ENCODE measurements at regions not wholly inside any gene's neighbourhood (a gene's known extent, or its start where the extent isn't known, plus 50 kb on each side); places are given as distances from the start of the nearest gene placed in this dataset.
A peak's percentile ranks its signal among the peaks of the same experiment; 100 is the strongest.

- H3K4me1 ChIP-seq (ENCODE audit: control insufficient read depth, insufficient read depth, low read length), result peaks cover 40% of the 10 kb centered on the region
- no peak overlapping the region for H3K27ac ChIP-seq (ENCODE audit: low read depth, low read length)
- no peak overlapping the region for H3K4me3 ChIP-seq (ENCODE audit: low read depth, low read length)
- no peak overlapping the region for H3K9ac ChIP-seq (ENCODE audit: low read length)
- no peaks in the 10 kb centered on the region for H3K36me3 ChIP-seq (ENCODE audit: control insufficient read depth, insufficient read depth, low read length)
- H3K27me3 ChIP-seq (ENCODE audit: control insufficient read depth, insufficient read depth, low read length), result no peaks in the 10 kb centered on the region
- no peaks in the 10 kb centered on the region for H3K9me3 ChIP-seq (ENCODE audit: control insufficient read depth, insufficient read depth, low read depth, low read length)
Observed at GRCh38 chr5:125153231-125153630, 406.8 kb upstream of the ZNF608 start.

- no peak overlapping the region for H3K9ac ChIP-seq (ENCODE audit: low read length)
- H3K27ac ChIP-seq (ENCODE audit: low read depth, low read length), result no peak overlapping the region
- no peaks in the 10 kb centered on the region for H3K36me3 ChIP-seq (ENCODE audit: control insufficient read depth, insufficient read depth, low read length)
- H3K4me1 ChIP-seq (ENCODE audit: control insufficient read depth, insufficient read depth, low read length), result peaks cover 37% of the 10 kb centered on the region
- H3K27me3 ChIP-seq (ENCODE audit: control insufficient read depth, insufficient read depth, low read length), result no peaks in the 10 kb centered on the region
- no peak overlapping the region for H3K4me3 ChIP-seq (ENCODE audit: low read depth, low read length)
- H3K9me3 ChIP-seq (ENCODE audit: control insufficient read depth, insufficient read depth, low read depth, low read length), result no peaks in the 10 kb centered on the region
Observed at GRCh38 chr5:125154301-125155110, 408.1 kb upstream of the ZNF608 start.

GRCh38 chr5:125160787-125161502, 414.5 kb upstream of the ZNF608 start:
- Histone ChIP-seq H3K4me3 (ENCODE audit: low read depth, low read length) (no peak overlapping the region; the same call in 1 of the 2 replicates), H3K27me3 (ENCODE audit: control insufficient read depth, insufficient read depth, low read length) (no peaks in the 10 kb centered on the region), H3K27ac (ENCODE audit: low read depth, low read length) (no peak overlapping the region), H3K9me3 (ENCODE audit: control insufficient read depth, insufficient read depth, low read depth, low read length) (peaks cover 12% of the 10 kb centered on the region), H3K4me1 (ENCODE audit: control insufficient read depth, insufficient read depth, low read length) (peaks cover 20% of the 10 kb centered on the region), H3K9ac (ENCODE audit: low read length) (peak overlapping the region; percentile 42), H3K36me3 (ENCODE audit: control insufficient read depth, insufficient read depth, low read length) (no peaks in the 10 kb centered on the region)

- no peak overlapping the region for H3K27ac ChIP-seq (ENCODE audit: low read depth, low read length)
- no peak overlapping the region for H3K4me3 ChIP-seq (ENCODE audit: low read depth, low read length)
- H3K9ac ChIP-seq (ENCODE audit: low read length), result no peak overlapping the region
- peaks cover 12% of the 10 kb centered on the region for H3K4me1 ChIP-seq (ENCODE audit: control insufficient read depth, insufficient read depth, low read length)
- H3K9me3 ChIP-seq (ENCODE audit: control insufficient read depth, insufficient read depth, low read depth, low read length), result peaks cover 21% of the 10 kb centered on the region
- H3K36me3 ChIP-seq (ENCODE audit: control insufficient read depth, insufficient read depth, low read length), result no peaks in the 10 kb centered on the region
- H3K27me3 ChIP-seq (ENCODE audit: control insufficient read depth, insufficient read depth, low read length), result no peaks in the 10 kb centered on the region
Observed at GRCh38 chr5:125162714-125163113, 416.3 kb upstream of the ZNF608 start.

GRCh38 chr5:125169396-125169795, 423.0 kb upstream of the ZNF608 start:
- H3K27ac ChIP-seq (ENCODE audit: low read depth, low read length), result no peak overlapping the region
- no peaks in the 10 kb centered on the region for H3K36me3 ChIP-seq (ENCODE audit: control insufficient read depth, insufficient read depth, low read length)
- no peak overlapping the region for H3K4me3 ChIP-seq (ENCODE audit: low read depth, low read length)
- H3K4me1 ChIP-seq (ENCODE audit: control insufficient read depth, insufficient read depth, low read length), result peaks cover 8% of the 10 kb centered on the region; the same call in 1 of the 2 replicates
- peaks cover 18% of the 10 kb centered on the region for H3K9me3 ChIP-seq (ENCODE audit: control insufficient read depth, insufficient read depth, low read depth, low read length)
- no peak overlapping the region for H3K9ac ChIP-seq (ENCODE audit: low read length)
- no peaks in the 10 kb centered on the region for H3K27me3 ChIP-seq (ENCODE audit: control insufficient read depth, insufficient read depth, low read length)

- Histone ChIP-seq H3K9ac (ENCODE audit: low read length) (no peak overlapping the region), H3K36me3 (ENCODE audit: control insufficient read depth, insufficient read depth, low read length) (no peaks in the 10 kb centered on the region), H3K9me3 (ENCODE audit: control insufficient read depth, insufficient read depth, low read depth, low read length) (peaks cover 11% of the 10 kb centered on the region), H3K27ac (ENCODE audit: low read depth, low read length) (no peak overlapping the region), H3K27me3 (ENCODE audit: control insufficient read depth, insufficient read depth, low read length) (no peaks in the 10 kb centered on the region), H3K4me1 (ENCODE audit: control insufficient read depth, insufficient read depth, low read length) (peaks cover 8% of the 10 kb centered on the region; the same call in 1 of the 2 replicates), H3K4me3 (ENCODE audit: low read depth, low read length) (no peak overlapping the region)
Observed at GRCh38 chr5:125171641-125172040, 425.2 kb upstream of the ZNF608 start.

- Histone ChIP-seq H3K36me3 (ENCODE audit: control insufficient read depth, insufficient read depth, low read length) (no peaks in the 10 kb centered on the region), H3K9ac (ENCODE audit: low read length) (no peak overlapping the region), H3K27ac (ENCODE audit: low read depth, low read length) (no peak overlapping the region), H3K9me3 (ENCODE audit: control insufficient read depth, insufficient read depth, low read depth, low read length) (peaks cover 5% of the 10 kb centered on the region; the same call in 1 of the 2 replicates), H3K4me3 (ENCODE audit: low read depth, low read length) (no peak overlapping the region), H3K27me3 (ENCODE audit: control insufficient read depth, insufficient read depth, low read length) (no peaks in the 10 kb centered on the region), H3K4me1 (ENCODE audit: control insufficient read depth, insufficient read depth, low read length) (peaks cover 10% of the 10 kb centered on the region; the same call in 1 of the 2 replicates)
Observed at GRCh38 chr5:125175348-125176004, 429.0 kb upstream of the ZNF608 start.

- H3K9ac ChIP-seq (ENCODE audit: low read length), result no peak overlapping the region
- H3K4me1 ChIP-seq (ENCODE audit: control insufficient read depth, insufficient read depth, low read length), result peaks cover 13% of the 10 kb centered on the region; the same call in 1 of the 2 replicates
- H3K36me3 ChIP-seq (ENCODE audit: control insufficient read depth, insufficient read depth, low read length), result no peaks in the 10 kb centered on the region
- H3K27ac ChIP-seq (ENCODE audit: low read depth, low read length), result no peak overlapping the region
- H3K9me3 ChIP-seq (ENCODE audit: control insufficient read depth, insufficient read depth, low read depth, low read length), result peaks cover 5% of the 10 kb centered on the region; the same call in 1 of the 2 replicates
- no peaks in the 10 kb centered on the region for H3K27me3 ChIP-seq (ENCODE audit: control insufficient read depth, insufficient read depth, low read length)
- H3K4me3 ChIP-seq (ENCODE audit: low read depth, low read length), result no peak overlapping the region
Observed at GRCh38 chr5:125176005-125176390, 429.6 kb upstream of the ZNF608 start.

- no peak overlapping the region for H3K9ac ChIP-seq (ENCODE audit: low read length)
- no peak overlapping the region for H3K4me3 ChIP-seq (ENCODE audit: low read depth, low read length)
- no peaks in the 10 kb centered on the region for H3K36me3 ChIP-seq (ENCODE audit: control insufficient read depth, insufficient read depth, low read length)
- peaks cover 5% of the 10 kb centered on the region; the same call in 1 of the 2 replicates for H3K9me3 ChIP-seq (ENCODE audit: control insufficient read depth, insufficient read depth, low read depth, low read length)
- no peaks in the 10 kb centered on the region for H3K27me3 ChIP-seq (ENCODE audit: control insufficient read depth, insufficient read depth, low read length)
- H3K4me1 ChIP-seq (ENCODE audit: control insufficient read depth, insufficient read depth, low read length), result peaks cover 10% of the 10 kb centered on the region; the same call in 1 of the 2 replicates
- H3K27ac ChIP-seq (ENCODE audit: low read depth, low read length), result no peak overlapping the region
Observed at GRCh38 chr5:125177340-125177739, 430.9 kb upstream of the ZNF608 start.

- H3K36me3 ChIP-seq (ENCODE audit: control insufficient read depth, insufficient read depth, low read length), result no peaks in the 10 kb centered on the region
- no peaks in the 10 kb centered on the region for H3K27me3 ChIP-seq (ENCODE audit: control insufficient read depth, insufficient read depth, low read length)
- no peak overlapping the region for H3K4me3 ChIP-seq (ENCODE audit: low read depth, low read length)
- H3K9ac ChIP-seq (ENCODE audit: low read length), result no peak overlapping the region
- peaks cover 6% of the 10 kb centered on the region; the same call in 1 of the 2 replicates for H3K4me1 ChIP-seq (ENCODE audit: control insufficient read depth, insufficient read depth, low read length)
- H3K27ac ChIP-seq (ENCODE audit: low read depth, low read length), result no peak overlapping the region
- peaks cover 5% of the 10 kb centered on the region; the same call in 1 of the 2 replicates for H3K9me3 ChIP-seq (ENCODE audit: control insufficient read depth, insufficient read depth, low read depth, low read length)
Observed at GRCh38 chr5:125179612-125180011, 433.2 kb upstream of the ZNF608 start.

Measured in HUES6 (cell line).